Skeletal muscle satellite cell (primary cell): ENCODE measurements at regions not wholly inside any gene's neighbourhood (a gene's known extent, or its start where the extent isn't known, plus 50 kb on each side); places are given as distances from the start of the nearest gene placed in this dataset.

Source experiments
- H3K27me3 ChIP-seq: 2 replicates; pipeline ENCODE4 v1.7.0; 2013; ENCODE audit warnings: low read length; ENCODE audit not compliant: control insufficient read depth, insufficient read depth
- H3K36me3 ChIP-seq: 2 replicates; pipeline ENCODE4 v1.7.0; 2013; ENCODE audit warnings: mild to moderate bottlenecking, control low read depth, low read length; ENCODE audit not compliant: insufficient read depth
- H3K4me1 ChIP-seq: 2 replicates; pipeline ENCODE4 v1.7.0; 2013; ENCODE audit warnings: low read length; ENCODE audit not compliant: control insufficient read depth, insufficient read depth
- H3K4me2 ChIP-seq: 2 replicates; pipeline ENCODE4 v1.7.0; 2013; ENCODE audit warnings: mild to moderate bottlenecking, low read length
- H3K4me3 ChIP-seq: 2 replicates; pipeline ENCODE4 v1.7.0; 2013; ENCODE audit warnings: low read length
- H3K9ac ChIP-seq: 2 replicates; pipeline ENCODE4 v1.7.0; 2013; ENCODE audit warnings: mild to moderate bottlenecking, low read depth, low read length, moderate library complexity
- H3K9me3 ChIP-seq: replicated peaks from 2 replicates; pipeline ENCODE4 v1.7.0; 2013; ENCODE audit warnings: mild to moderate bottlenecking, control low read depth, low read length

GRCh38 chr4:11151500-11151899 lies 277.2 kb downstream of the HS3ST1 start:
- Histone ChIP-seq H3K4me2 (no peak overlapping the region), H3K4me3 (no peak overlapping the region), H3K27me3 (no peaks in the 10 kb centered on the region), H3K9me3 (peaks cover 3% of the 10 kb centered on the region), H3K36me3 (no peaks in the 10 kb centered on the region), H3K4me1 (no peaks in the 10 kb centered on the region), H3K9ac (no peak overlapping the region)

GRCh38 chr4:11149612-11150259 lies 279.0 kb downstream of the HS3ST1 start:
- H3K4me2 ChIP-seq: no peak overlapping the region
- peaks cover 3% of the 10 kb centered on the region for H3K9me3 ChIP-seq
- H3K4me3 ChIP-seq: no peak overlapping the region
- no peaks in the 10 kb centered on the region for H3K36me3 ChIP-seq
- H3K4me1 ChIP-seq: no peaks in the 10 kb centered on the region
- H3K27me3 ChIP-seq: no peaks in the 10 kb centered on the region
- H3K9ac ChIP-seq: no peak overlapping the region

GRCh38 chr4:11139871-11140270 lies 288.8 kb downstream of the HS3ST1 start:
- H3K4me1 ChIP-seq: no peaks in the 10 kb centered on the region
- H3K27me3 ChIP-seq: no peaks in the 10 kb centered on the region
- H3K4me2 ChIP-seq: no peak overlapping the region
- no peaks in the 10 kb centered on the region for H3K9me3 ChIP-seq
- no peaks in the 10 kb centered on the region for H3K36me3 ChIP-seq
- no peak overlapping the region for H3K4me3 ChIP-seq
- no peak overlapping the region for H3K9ac ChIP-seq

- H3K9ac ChIP-seq: no peak overlapping the region
- H3K36me3 ChIP-seq: no peaks in the 10 kb centered on the region
- no peak overlapping the region for H3K4me2 ChIP-seq
- no peaks in the 10 kb centered on the region for H3K4me1 ChIP-seq
- H3K9me3 ChIP-seq: no peaks in the 10 kb centered on the region
- no peak overlapping the region for H3K4me3 ChIP-seq
- H3K27me3 ChIP-seq: no peaks in the 10 kb centered on the region
Measured at GRCh38 chr4:11138964-11139363, 289.7 kb downstream of the HS3ST1 start.

- Histone ChIP-seq H3K9ac (no peak overlapping the region), H3K4me2 (no peak overlapping the region), H3K36me3 (no peaks in the 10 kb centered on the region), H3K9me3 (no peaks in the 10 kb centered on the region), H3K4me3 (no peak overlapping the region), H3K4me1 (no peaks in the 10 kb centered on the region), H3K27me3 (no peaks in the 10 kb centered on the region)
Measured at GRCh38 chr4:11134705-11135104, 294.0 kb downstream of the HS3ST1 start.

- Histone ChIP-seq H3K9ac (no peak overlapping the region), H3K4me1 (no peaks in the 10 kb centered on the region), H3K4me2 (no peak overlapping the region), H3K36me3 (no peaks in the 10 kb centered on the region), H3K27me3 (no peaks in the 10 kb centered on the region), H3K9me3 (no peaks in the 10 kb centered on the region), H3K4me3 (no peak overlapping the region)
Measured at GRCh38 chr4:11133868-11134267, 294.8 kb downstream of the HS3ST1 start.

GRCh38 chr4:11132478-11132877 lies 296.2 kb downstream of the HS3ST1 start:
- Histone ChIP-seq H3K36me3 (no peaks in the 10 kb centered on the region), H3K4me1 (no peaks in the 10 kb centered on the region), H3K9ac (no peak overlapping the region), H3K9me3 (no peaks in the 10 kb centered on the region), H3K4me3 (no peak overlapping the region), H3K4me2 (no peak overlapping the region), H3K27me3 (no peaks in the 10 kb centered on the region)

GRCh38 chr4:11131491-11131890 lies 297.2 kb downstream of the HS3ST1 start:
- Histone ChIP-seq H3K9ac (no peak overlapping the region), H3K36me3 (no peaks in the 10 kb centered on the region)

GRCh38 chr4:11130195-11130970 lies 298.3 kb downstream of the HS3ST1 start:
- H3K9ac ChIP-seq: no peak overlapping the region
- H3K4me2 ChIP-seq: no peak overlapping the region
- no peaks in the 10 kb centered on the region for H3K9me3 ChIP-seq
- H3K4me1 ChIP-seq: no peaks in the 10 kb centered on the region
- no peak overlapping the region for H3K4me3 ChIP-seq
- no peaks in the 10 kb centered on the region for H3K27me3 ChIP-seq
- H3K36me3 ChIP-seq: no peaks in the 10 kb centered on the region

More at GRCh38 chr4:11131491-11131890, 297.2 kb downstream of the HS3ST1 start:
- no peaks in the 10 kb centered on the region for H3K27me3 ChIP-seq
- H3K4me2 ChIP-seq: no peak overlapping the region
- no peaks in the 10 kb centered on the region for H3K4me1 ChIP-seq
- no peak overlapping the region for H3K4me3 ChIP-seq
- no peaks in the 10 kb centered on the region for H3K9me3 ChIP-seq

- Histone ChIP-seq H3K4me2 (no peak overlapping the region), H3K9ac (no peak overlapping the region), H3K9me3 (peaks cover 9% of the 10 kb centered on the region), H3K36me3 (no peaks in the 10 kb centered on the region), H3K27me3 (no peaks in the 10 kb centered on the region), H3K4me3 (no peak overlapping the region), H3K4me1 (no peaks in the 10 kb centered on the region)
Measured at GRCh38 chr4:11120435-11120834, 308.3 kb downstream of the HS3ST1 start.

GRCh38 chr4:11119474-11119873 lies 309.2 kb downstream of the HS3ST1 start:
- H3K36me3 ChIP-seq: no peaks in the 10 kb centered on the region
- no peak overlapping the region for H3K4me2 ChIP-seq
- peaks cover 9% of the 10 kb centered on the region for H3K9me3 ChIP-seq
- H3K4me3 ChIP-seq: no peak overlapping the region
- H3K4me1 ChIP-seq: no peaks in the 10 kb centered on the region
- no peaks in the 10 kb centered on the region for H3K27me3 ChIP-seq
- no peak overlapping the region for H3K9ac ChIP-seq

GRCh38 chr4:11118513-11118912 lies 310.2 kb downstream of the HS3ST1 start:
- Histone ChIP-seq H3K4me1 (no peaks in the 10 kb centered on the region), H3K9me3 (peaks cover 8% of the 10 kb centered on the region), H3K4me2 (no peak overlapping the region), H3K9ac (no peak overlapping the region), H3K36me3 (no peaks in the 10 kb centered on the region), H3K4me3 (no peak overlapping the region), H3K27me3 (no peaks in the 10 kb centered on the region)
